Activated CD8-positive, alpha-beta T cell treated with anti-CD3 and anti-CD28 coated beads, Interleukin-2, amount 10 ng/mL, durations not matched to agents 7 days and 5 days (primary cell): ENCODE measurements at regions not wholly inside any gene's neighbourhood (a gene's known extent, or its start where the extent isn't known, plus 50 kb on each side); places are given as distances from the start of the nearest gene placed in this dataset.
"Not testable (repeated sequence)": the region's sequence is repeated elsewhere in the genome, so short reads cannot be mapped to it uniquely, and the experiment has no call there.

ENCODE experiments used
- ATAC-seq: fragments of 150-1000 bp; cut with Tn5 transposase; one replicate; pipeline ENCODE4 v1.10.0; 2021; ENCODE audit warnings: moderate library complexity
- CTCF ChIA-PET: fragments of 350-600 bp; sonication (Branson Sonifier 250); formaldehyde crosslinking; loops from one replicate; lab custom pipeline; 2021; ENCODE audit warnings: antibody characterized with exemption; lab: Charles Lee
- POLR2A ChIA-PET: fragments of 350-600 bp; sonication (Branson Sonifier 250); formaldehyde crosslinking; loops from one replicate; lab custom pipeline; 2021; ENCODE audit warnings: antibody characterized with exemption; lab: Charles Lee
- DNase-seq: peaks from one replicate; pipeline ENCODE4 v3.0.0-alpha.2; 2020
- H3K27ac Mint-ChIP-seq: one replicate; pipeline ENCODE4 v1.8.0; 2021; ENCODE audit warnings: mild to moderate bottlenecking, mixed read lengths
- H3K27me3 Mint-ChIP-seq: one replicate; pipeline ENCODE4 v1.8.0; 2021; ENCODE audit warnings: low read depth, mixed read lengths
- H3K36me3 Mint-ChIP-seq: one replicate; pipeline ENCODE4 v1.8.0; 2021; ENCODE audit warnings: low read depth, mixed read lengths
- H3K4me1 Mint-ChIP-seq: one replicate; pipeline ENCODE4 v1.8.0; 2021; ENCODE audit warnings: low read depth, mixed read lengths
- H3K4me3 Mint-ChIP-seq: one replicate; pipeline ENCODE4 v1.8.0; 2021; ENCODE audit warnings: mild to moderate bottlenecking, mixed read lengths
- H3K9me3 Mint-ChIP-seq: one replicate; pipeline ENCODE4 v1.8.0; 2022; ENCODE audit warnings: mixed read lengths; ENCODE audit not compliant: insufficient read depth

GRCh38 chr3:20462723-20463122, 276.7 kb upstream of the SGO1 start:
- Mint-ChIP-seq H3K27ac (no peak overlapping the region), H3K36me3 (no peaks in the 10 kb centered on the region), H3K9me3 (peaks cover 21% of the 10 kb centered on the region), H3K4me3 (no peak overlapping the region), H3K27me3 (no peaks in the 10 kb centered on the region), H3K4me1 (no peaks in the 10 kb centered on the region)
- DNase-seq (no peak), ATAC-seq (no peak)
- CTCF ChIA-PET, result no interaction called here
- POLR2A ChIA-PET, result no interaction called here

GRCh38 chr3:20462226-20462625, 276.2 kb upstream of the SGO1 start:
- CTCF ChIA-PET, result no interaction called here
- Mint-ChIP-seq H3K9me3 (peaks cover 19% of the 10 kb centered on the region), H3K27ac (no peak overlapping the region), H3K36me3 (no peaks in the 10 kb centered on the region), H3K4me1 (no peaks in the 10 kb centered on the region), H3K4me3 (no peak overlapping the region), H3K27me3 (no peaks in the 10 kb centered on the region)
- DNase-seq, result no peak
- no peak for ATAC-seq
- POLR2A ChIA-PET, result no interaction called here

GRCh38 chr3:20458994-20459716, 273.1 kb upstream of the SGO1 start:
- H3K4me1 Mint-ChIP-seq, result no peaks in the 10 kb centered on the region
- H3K4me3 Mint-ChIP-seq, result no peak overlapping the region
- H3K27me3 Mint-ChIP-seq, result no peaks in the 10 kb centered on the region
- ATAC-seq (no peak), DNase-seq (no peak)
- ChIA-PET CTCF (no interaction called here), POLR2A (no interaction called here)
- H3K27ac Mint-ChIP-seq, result no peak overlapping the region
- peaks cover 3% of the 10 kb centered on the region for H3K9me3 Mint-ChIP-seq
- H3K36me3 Mint-ChIP-seq, result no peaks in the 10 kb centered on the region

GRCh38 chr3:20456511-20456910, 270.5 kb upstream of the SGO1 start:
- no peaks in the 10 kb centered on the region for H3K36me3 Mint-ChIP-seq
- H3K9me3 Mint-ChIP-seq, result peaks cover 3% of the 10 kb centered on the region
- no peak overlapping the region for H3K4me3 Mint-ChIP-seq
- no peaks in the 10 kb centered on the region for H3K27me3 Mint-ChIP-seq
- no peaks in the 10 kb centered on the region for H3K4me1 Mint-ChIP-seq
- no peak for ATAC-seq
- ChIA-PET CTCF (no interaction called here), POLR2A (no interaction called here)
- no peak overlapping the region for H3K27ac Mint-ChIP-seq
- DNase-seq, result no peak

- Mint-ChIP-seq H3K27me3 (no peaks in the 10 kb centered on the region), H3K36me3 (no peaks in the 10 kb centered on the region), H3K27ac (no peak overlapping the region), H3K4me3 (no peak overlapping the region), H3K9me3 (no peaks in the 10 kb centered on the region), H3K4me1 (no peaks in the 10 kb centered on the region)
- ChIA-PET CTCF (no interaction called here), POLR2A (no interaction called here)
- no peak for ATAC-seq
- DNase-seq, result no peak
These were observed 265.2 kb upstream of the SGO1 start for GRCh38 chr3:20451170-20451569.

GRCh38 chr3:20450611-20451010, 264.6 kb upstream of the SGO1 start:
- Mint-ChIP-seq H3K36me3 (no peaks in the 10 kb centered on the region), H3K4me3 (no peak overlapping the region), H3K27me3 (no peaks in the 10 kb centered on the region), H3K27ac (no peak overlapping the region), H3K9me3 (no peaks in the 10 kb centered on the region), H3K4me1 (no peaks in the 10 kb centered on the region)
- no peak for ATAC-seq
- ChIA-PET CTCF (no interaction called here), POLR2A (no interaction called here)
- DNase-seq, result no peak

GRCh38 chr3:20442846-20443245, 256.8 kb upstream of the SGO1 start:
- Mint-ChIP-seq H3K27me3 (no peaks in the 10 kb centered on the region), H3K9me3 (no peaks in the 10 kb centered on the region), H3K27ac (no peak overlapping the region), H3K36me3 (no peaks in the 10 kb centered on the region), H3K4me1 (no peaks in the 10 kb centered on the region), H3K4me3 (no peak overlapping the region)
- ChIA-PET CTCF (no interaction called here), POLR2A (no interaction called here)
- DNase-seq (no peak), ATAC-seq (no peak)

GRCh38 chr3:20427268-20427667, 241.3 kb upstream of the SGO1 start:
- CTCF ChIA-PET, H3K4me1 Mint-ChIP-seq: not testable (repeated sequence)

GRCh38 chr3:20425138-20425537, 239.1 kb upstream of the SGO1 start:
- no peak for DNase-seq
- no peak for ATAC-seq
- no peak overlapping the region for H3K4me3 Mint-ChIP-seq
- H3K4me1 Mint-ChIP-seq, result no peaks in the 10 kb centered on the region
- POLR2A ChIA-PET, result no interaction called here
- H3K36me3 Mint-ChIP-seq, result no peaks in the 10 kb centered on the region
- no peaks in the 10 kb centered on the region for H3K27me3 Mint-ChIP-seq
- peaks cover 3% of the 10 kb centered on the region for H3K9me3 Mint-ChIP-seq
- CTCF ChIA-PET, result no interaction called here
- H3K27ac Mint-ChIP-seq, result no peak overlapping the region

More at GRCh38 chr3:20427268-20427667, 241.3 kb upstream of the SGO1 start:
- ATAC-seq, DNase-seq, POLR2A ChIA-PET, H3K36me3 Mint-ChIP-seq, H3K27ac Mint-ChIP-seq, H3K27me3 Mint-ChIP-seq, H3K9me3 Mint-ChIP-seq, H3K4me3 Mint-ChIP-seq: not testable (repeated sequence)

- no peaks in the 10 kb centered on the region for H3K4me1 Mint-ChIP-seq
- H3K36me3 Mint-ChIP-seq, result no peaks in the 10 kb centered on the region
- POLR2A ChIA-PET, result no interaction called here
- no peak for DNase-seq
- H3K9me3 Mint-ChIP-seq, result peaks cover 3% of the 10 kb centered on the region
- no peak for ATAC-seq
- H3K4me3 Mint-ChIP-seq, result no peak overlapping the region
- H3K27me3 Mint-ChIP-seq, result no peaks in the 10 kb centered on the region
- H3K27ac Mint-ChIP-seq, result no peak overlapping the region
- CTCF ChIA-PET, result interaction anchor here (0.6 kb wide), 1 partner anchor 65 kb away, joined by 3 read pairs; no protein-coding TSS in a partner anchor
These were observed 238.1 kb upstream of the SGO1 start for GRCh38 chr3:20424086-20424485.

GRCh38 chr3:20422391-20422790, 236.4 kb upstream of the SGO1 start:
- ATAC-seq, result no peak
- Mint-ChIP-seq H3K9me3 (no peaks in the 10 kb centered on the region), H3K27ac (no peak overlapping the region), H3K27me3 (no peaks in the 10 kb centered on the region), H3K4me1 (no peaks in the 10 kb centered on the region), H3K4me3 (no peak overlapping the region), H3K36me3 (no peaks in the 10 kb centered on the region)
- no peak for DNase-seq
- POLR2A ChIA-PET, result no interaction called here
- CTCF ChIA-PET, result no interaction called here

GRCh38 chr3:20417388-20418108, 231.5 kb upstream of the SGO1 start:
- Mint-ChIP-seq H3K9me3 (no peaks in the 10 kb centered on the region), H3K4me1 (no peaks in the 10 kb centered on the region), H3K36me3 (no peaks in the 10 kb centered on the region), H3K4me3 (no peak overlapping the region), H3K27ac (no peak overlapping the region), H3K27me3 (no peaks in the 10 kb centered on the region)
- ATAC-seq, result no peak
- DNase-seq, result no peak
- CTCF ChIA-PET, result no interaction called here
- POLR2A ChIA-PET, result no interaction called here
